LHCN-M2 (cell line): ENCODE measurements at regions not wholly inside any gene's neighbourhood (a gene's known extent, or its start where the extent isn't known, plus 50 kb on each side); places are given as distances from the start of the nearest gene placed in this dataset.

ENCODE experiments used
- DNase-seq: peaks from one replicate; pipeline ENCODE4 v3.0.0-alpha.2; 2012; ENCODE audit warnings: low read depth

DNA sequence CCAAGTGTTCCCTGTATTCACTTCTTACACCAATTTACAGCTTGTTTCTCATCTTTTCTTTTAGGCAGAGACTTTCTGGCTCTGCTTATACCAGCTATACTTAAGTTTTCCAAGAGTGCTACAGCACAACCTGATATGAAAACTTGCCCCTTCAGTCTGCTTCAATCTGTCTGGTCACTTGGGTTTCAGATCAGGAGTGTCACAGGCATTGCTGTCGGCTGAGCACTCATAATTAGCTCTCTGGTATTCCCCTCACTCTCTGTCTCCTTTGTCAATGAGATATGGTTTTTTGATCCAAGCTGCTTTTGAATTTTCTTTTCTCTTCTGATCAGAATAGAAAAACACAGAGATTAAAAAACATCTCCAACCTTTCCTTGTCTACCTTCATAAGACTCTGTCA is 194.9 kb upstream of the UMPS start:
- DNase-seq: no peak

DNA sequence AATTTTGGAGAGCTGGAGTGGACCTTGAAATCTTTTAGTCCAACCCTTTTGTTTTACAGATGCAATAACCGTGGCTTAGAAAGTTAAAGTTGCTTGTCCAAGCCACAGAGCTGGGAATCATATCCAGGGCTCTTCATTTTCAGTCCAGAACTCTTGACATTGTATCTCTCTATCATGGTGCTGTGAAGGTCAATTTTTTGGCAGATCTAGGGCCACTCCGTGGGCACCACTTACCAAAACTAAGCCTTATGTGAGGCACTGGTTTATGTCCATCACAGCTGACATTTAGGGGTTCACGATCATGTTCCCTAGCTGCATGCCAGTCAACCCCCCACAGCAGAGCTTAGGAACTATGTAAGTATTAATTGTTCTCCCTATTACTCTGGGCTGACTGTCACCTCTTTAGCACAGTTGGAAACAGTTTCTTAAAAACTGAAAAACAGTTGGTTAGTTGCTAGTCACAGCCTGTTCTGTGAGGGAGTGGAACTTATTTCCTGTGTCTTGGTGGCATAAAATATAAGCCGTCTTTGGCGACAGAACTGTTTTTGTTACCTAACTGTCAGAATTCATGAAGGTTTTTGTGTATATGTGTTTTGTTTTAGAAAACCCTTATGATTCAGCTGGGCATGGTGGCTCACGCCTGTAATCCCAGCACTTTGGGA is 189.6 kb upstream of the UMPS start:
- no peak for DNase-seq

DNA sequence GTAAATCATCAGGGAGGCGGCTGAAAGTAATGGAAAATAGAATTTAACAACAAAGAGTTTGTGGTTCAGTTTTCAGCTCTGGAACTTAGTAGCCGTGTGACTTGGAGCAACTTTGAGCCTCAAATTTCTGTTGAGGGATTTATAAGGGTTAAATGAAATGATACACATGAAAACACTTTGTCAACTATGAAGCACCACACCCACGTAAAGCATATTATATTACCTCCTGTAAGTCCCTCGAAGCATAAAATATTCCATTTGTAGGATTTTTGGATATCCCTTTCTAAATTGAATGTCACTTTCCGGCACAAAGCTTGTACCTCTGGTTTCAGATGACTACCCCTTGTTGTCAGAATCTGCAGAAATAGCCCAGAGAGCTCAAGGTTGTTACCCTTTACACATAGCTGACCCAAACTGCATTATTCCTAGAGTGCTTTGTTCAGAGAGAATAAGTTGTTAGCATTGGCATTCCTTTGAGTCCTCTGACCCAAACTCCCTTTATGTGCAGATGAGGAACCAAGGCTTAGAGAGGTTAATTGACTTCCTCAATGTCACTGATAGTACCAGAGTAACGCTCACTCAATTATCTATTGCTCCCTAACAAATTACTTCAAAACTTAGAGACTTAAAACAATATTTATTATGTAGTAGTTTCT is 187.9 kb upstream of the UMPS start:
- DNase-seq: no peak

DNA sequence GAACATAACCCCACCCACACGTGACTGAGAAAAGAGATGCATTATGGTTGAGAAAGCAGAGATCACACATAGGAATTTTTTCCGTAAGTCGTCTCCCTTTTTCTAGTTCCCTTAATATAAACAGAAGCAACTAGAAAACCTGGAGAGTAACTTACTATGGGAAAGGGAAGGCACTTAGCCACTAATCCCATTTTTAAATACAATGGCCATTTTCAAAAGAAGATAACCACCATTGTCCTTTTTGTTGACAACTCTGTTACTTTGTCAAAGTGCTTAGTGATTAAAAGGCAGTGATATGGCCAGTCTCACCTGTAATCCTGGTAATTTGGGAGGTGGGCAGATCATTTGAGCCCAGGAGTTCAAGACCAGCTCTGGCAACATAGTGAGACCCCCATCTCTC is 184.4 kb upstream of the UMPS start:
- DNase-seq: no peak

DNA sequence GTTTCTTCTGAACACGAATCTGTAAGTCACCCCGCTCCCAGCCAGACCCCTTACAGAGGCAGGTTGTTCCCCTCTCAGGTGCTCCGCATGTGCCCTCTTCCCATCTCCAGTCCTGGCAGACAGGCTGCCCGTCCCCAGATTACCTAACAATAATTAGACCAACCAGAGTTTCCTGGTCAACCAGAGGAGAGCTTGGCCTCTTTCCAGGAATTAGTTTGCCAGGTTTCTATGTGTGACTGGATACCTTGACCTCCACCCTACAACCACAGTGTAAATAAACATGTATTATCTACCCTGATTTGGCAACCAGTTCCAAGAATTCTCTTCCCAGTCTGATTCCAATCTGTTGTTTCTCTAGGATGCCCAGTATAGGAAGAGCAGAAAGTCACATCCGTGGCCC is 178.0 kb upstream of the UMPS start:
- no peak for DNase-seq

DNA sequence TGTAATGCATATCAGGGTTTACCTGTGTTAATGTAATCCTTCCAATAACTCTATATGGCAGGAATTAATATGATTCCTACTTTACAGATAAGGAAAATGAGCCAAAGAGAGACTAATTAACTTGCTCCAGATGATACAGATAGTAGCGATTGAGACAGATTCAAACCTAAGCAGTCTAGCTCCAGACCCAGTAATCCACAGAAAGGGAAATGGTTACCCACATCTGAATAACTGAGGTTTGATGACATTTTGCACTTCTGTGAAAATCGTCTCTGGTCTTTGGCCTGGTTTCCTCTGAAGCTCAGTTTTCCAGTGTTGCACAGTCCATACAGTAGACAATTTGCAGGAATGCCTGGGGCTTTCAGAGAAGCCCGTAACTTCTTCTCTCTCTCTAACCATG is 177.1 kb upstream of the UMPS start:
- DNase-seq: no peak

DNA sequence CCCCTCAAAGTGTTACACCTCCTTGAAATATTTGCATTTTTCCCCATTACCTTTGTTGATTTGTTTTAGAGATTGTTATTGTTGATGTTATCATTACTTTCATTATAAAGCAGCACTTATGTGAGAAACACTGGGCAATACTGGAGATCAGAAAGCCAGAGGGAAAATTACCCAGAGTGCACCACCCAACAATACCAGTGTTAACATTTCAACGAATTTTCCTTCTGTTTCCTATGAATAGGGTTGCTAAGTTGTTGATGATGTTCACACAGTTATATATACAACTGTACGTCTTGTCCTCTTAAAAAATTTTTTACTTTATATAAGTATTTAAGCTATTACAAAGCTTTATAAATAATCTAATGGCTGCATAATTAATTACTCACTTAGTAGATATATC is 173.6 kb upstream of the UMPS start:
- no peak for DNase-seq

DNA sequence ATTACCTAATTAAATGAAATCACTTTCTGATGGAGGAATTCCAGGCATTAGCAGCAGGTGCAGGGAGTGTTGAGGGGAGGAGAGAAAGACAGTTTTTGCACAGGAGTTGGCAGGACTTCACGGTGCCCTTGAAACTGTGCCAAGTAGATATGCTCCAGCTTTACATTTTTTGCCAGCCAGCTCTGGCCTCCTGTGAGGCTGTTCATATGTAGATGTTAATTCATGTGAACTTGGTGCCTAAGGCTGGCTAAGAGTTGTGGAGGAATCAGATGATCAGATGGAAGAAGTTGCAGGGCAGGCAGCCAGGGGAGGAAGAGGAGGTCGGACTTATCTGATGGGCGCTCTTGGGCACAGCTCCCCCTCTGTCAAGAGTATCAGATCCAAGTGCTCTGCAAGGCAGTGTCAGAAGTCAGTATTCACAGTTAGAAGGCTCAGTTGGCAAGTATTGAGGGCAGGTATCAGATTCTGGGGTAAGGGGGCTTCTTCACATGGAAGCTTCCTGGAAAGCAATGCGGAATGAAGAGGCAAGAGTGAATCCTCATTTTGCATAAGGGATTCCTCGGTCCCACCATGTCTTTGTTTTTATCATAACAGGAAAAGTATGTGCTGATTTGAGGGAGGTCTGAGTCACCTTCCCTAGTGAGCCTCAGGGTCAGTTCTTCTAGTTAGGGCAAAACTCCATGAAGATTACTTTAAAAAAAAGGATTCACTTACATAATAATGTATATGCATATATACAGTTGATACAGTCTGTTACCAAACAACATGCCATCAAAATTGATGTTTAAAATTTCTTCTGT is 172.6 kb upstream of the UMPS start:
- DNase-seq: peak; percentile 11

DNA sequence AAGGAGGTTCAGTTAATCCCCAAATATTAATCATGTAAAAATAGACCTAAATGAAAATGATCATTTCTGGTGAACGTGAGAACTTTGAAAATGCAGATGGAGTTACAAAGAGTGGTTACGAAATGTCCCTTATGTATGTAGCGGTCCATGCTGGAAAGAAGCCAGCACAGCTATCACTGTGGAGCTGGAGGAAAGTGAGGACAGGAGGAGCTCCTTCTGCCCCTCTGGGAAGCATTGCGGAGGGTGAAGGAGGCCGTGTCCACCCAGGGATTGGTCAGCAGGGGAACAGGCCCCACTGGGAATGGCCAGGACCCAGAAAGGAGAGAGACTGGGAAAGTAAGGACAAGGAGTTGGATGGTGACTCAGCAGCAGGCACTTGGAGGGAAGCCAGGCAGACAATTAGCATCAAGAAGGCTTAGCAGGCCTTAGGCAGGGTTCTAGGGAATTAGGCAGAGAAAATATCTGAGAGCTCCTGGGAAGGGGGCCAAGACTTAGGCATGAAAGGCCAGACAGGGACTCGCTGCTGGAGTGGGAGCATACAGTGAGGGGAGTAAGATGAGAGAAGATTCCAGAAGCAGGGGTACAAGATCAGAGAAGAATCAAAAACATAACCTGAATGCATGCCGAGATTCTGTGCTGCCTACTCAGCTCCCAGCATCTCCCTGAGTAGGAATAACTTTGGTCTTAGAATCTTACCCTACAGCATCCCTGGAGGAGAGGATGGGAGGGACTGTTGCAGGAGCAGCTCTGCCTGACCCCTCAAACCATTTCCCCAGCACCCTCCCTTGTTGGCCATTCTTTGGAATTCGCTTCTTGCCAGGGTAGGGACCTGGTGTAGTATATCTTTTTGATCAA is 171.0 kb upstream of the UMPS start:
- DNase-seq: peak; percentile 86

DNA sequence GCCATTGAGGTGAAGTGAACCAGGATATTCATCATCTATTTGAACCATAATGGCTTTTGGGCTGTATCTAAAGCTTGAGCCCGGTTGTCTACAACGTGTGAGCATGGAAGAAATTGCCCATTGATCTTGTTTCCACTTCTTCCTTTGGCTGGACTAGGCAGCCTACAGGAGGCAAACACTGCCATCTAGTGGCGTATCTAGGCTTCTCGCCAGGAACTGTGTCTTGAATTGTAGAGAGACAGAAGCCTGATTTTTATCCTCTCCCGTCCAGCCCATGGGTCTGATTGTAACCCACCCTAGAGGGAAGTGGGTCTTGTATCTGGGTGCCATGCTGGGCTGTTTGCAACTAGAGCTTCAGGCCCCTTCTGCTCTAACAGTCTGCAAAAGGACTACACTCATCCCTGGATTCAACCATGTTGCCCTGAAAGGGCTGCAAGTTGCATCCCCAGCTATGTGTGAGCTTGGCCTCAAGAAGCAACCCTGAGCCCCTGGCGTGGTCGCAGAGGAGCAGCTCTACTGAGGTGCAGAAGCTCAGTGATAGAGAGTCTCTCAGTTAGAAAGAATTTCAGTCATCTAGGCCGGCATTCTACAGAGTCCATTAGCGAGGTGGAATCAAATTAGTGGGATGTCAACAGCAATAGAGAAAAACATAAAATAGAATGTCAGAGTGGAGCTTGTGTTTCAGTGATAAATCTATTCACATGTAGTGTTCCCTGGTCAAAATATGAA is 170.2 kb upstream of the UMPS start:
- peak; percentile 72 for DNase-seq

DNA sequence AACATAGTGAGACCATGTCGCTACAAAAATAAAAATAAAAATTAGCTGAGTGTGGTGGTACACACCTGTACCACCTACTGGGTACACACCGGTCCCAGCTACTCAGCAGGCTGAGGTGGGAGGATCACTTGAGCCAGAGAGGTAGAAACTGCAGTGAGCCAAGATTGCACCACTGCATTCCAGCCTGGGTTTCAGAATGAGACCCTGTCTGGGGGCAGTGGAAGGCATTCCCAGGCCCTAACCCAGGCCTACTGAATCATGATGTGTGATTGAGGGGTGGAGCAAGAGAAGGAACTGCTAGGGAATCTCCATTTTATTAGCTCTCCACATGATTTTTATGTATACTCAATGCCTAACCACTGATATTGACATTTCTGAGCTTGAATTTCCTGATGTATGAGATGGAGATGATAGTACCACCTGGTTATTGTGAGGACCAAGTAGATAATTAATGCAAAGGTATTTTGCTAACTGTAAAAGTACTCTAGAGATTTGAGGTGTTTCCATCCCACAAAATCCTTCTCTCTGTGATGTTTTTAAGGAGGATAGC is 169.5 kb upstream of the UMPS start:
- DNase-seq: no peak

DNA sequence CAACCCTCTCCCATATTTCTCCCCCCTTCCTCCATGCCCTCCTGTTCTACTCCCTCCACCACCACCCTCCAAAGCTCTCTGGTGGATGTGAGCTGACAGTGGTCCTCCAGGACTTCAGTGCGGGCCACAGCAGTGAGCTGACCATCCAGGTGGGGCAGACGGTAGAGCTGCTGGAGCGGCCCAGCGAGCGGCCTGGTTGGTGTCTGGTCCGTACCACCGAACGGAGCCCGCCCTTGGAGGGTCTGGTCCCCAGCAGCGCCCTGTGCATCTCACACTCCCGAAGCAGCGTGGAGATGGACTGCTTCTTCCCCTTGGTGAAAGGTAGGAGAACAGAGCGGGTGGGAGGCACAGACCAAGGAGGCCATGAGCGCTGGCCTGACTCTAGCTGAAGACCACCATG is 167.5 kb upstream of the UMPS start:
- no peak for DNase-seq

DNA sequence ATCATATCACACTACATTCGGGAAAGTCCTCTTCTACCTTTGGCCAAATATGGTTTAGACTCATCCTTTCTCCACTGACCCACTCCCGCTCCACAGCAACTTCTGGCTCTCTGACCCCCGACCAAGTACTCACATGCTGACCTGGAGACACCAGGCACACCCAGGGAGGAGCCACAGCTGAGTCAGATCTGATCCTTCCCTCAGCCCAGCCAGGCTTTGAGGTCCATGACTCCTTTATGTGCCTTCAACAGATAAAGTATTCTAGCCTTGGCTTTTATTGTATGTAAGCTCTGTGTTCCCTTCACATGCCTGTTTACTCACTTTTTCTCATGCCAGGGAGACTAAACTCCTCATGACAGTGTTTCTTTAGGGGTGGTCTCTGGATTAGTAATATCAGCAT is 166.9 kb upstream of the UMPS start:
- DNase-seq: no peak

DNA sequence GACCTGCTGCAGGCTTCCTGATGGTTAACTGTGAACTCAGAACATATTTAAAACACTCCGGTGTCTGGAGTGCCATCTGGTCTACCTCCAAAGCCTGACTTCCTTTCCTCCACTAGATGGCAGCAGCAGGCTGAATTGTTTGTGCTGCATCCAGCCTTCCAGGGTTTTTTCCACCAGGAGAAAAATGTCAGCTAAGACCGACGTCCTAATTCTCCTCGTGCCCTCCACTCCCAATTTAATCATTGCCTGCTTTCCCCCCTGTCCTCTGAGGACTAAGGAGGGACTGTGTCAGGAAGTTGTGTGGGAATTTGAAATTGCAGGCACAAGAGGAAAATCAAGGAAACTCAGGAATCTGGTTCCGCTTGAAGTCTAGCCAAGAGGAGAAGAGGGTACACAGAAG is 165.2 kb upstream of the UMPS start:
- DNase-seq: peak; percentile 62

DNA sequence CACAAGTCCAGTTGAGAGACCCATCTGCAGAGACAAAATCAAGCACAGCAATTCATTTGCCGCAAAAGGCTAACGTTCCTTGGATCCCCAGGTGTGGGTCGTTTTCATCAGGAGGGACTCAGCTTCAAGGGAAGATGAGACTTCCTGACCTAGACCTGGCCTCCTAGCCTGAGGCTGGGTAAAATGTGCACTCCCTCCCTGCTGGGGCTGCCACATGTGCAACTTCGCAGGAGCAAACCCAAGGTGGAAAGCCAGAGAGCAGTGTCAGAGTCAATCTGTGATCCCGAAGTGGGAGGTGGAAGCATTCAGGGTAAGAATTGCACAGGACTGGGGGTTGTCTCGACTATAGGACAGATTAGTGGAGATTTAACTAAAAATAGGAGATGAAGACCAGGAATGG is 164.7 kb upstream of the UMPS start:
- DNase-seq: no peak

DNA sequence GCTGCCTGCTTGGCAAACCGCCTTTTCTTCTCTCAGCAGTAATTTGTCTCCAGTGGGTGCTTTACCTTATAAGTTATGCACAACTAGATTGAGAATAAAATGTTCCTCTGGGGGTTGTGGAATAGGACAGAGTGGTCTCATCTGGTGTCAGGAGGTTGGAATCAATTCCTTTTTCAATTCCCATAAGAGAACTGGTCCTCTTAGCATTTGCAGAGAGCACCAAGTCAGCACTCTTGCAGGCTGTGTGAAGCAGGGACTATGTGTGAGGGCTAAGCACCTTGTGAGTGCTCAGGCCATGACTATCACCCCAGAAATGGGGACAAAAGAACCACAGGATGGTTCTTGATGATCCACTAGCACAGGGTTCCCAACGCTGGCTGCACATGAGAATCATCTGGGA is 163.6 kb upstream of the UMPS start:
- DNase-seq: no peak

DNA sequence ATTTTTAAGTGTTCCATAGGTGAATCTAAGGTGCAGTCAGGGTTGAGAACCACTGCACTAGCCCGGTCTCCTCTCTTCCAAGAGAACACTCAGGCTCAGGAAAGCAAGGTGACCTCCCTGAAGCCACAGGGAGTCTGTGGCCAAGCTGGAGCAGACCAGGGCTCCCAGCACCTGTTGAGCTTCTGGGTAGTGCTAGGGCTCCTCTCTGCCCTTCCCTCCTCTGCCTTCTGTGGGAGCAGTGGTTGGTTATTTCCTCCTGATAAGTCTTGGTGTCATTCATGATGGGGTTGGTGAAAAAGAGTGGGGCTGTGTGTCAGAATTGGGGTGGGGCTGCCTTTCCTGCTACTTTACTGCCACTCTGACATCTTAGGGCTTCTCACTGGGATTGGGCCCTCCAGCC is 163.1 kb upstream of the UMPS start:
- no peak for DNase-seq

DNA sequence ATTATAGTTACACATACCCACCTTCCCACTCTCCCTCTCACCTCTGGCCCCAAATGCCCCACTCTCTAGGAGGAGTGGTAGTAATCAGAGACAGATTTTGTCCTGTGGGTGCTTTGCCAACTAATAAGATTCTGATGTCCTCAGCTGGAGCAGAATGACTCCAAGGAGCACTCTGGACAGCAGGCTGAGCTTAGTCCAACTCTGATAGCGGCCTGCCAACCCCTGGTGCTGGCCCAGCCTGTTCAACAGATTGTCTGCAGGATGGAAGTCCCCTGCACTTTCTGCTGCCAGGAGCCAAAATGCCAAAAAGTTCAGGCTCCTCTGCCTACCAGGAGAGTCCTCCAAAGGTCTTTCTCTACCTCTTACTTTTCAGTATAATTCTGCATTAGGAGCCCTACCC is 160.5 kb upstream of the UMPS start:
- DNase-seq: no peak

DNA sequence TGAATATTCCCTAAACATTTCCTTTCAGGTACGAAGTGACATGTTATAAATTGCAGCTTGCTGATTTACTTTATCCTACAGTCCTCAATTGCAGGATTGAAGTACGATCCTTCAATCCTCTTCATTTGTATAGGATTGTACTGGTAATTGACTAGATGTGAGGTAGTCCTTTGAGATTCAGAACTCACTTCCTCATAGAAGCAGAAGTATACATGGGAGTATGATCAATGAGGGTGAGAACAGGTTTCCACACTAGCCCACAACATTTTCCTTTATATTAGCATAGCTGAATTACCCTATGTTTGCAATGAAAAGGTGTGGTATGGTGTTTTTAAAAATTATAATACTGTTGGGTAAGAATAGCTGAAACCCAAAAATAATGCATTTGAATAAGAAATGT is 160.0 kb upstream of the UMPS start:
- DNase-seq: no peak

DNA sequence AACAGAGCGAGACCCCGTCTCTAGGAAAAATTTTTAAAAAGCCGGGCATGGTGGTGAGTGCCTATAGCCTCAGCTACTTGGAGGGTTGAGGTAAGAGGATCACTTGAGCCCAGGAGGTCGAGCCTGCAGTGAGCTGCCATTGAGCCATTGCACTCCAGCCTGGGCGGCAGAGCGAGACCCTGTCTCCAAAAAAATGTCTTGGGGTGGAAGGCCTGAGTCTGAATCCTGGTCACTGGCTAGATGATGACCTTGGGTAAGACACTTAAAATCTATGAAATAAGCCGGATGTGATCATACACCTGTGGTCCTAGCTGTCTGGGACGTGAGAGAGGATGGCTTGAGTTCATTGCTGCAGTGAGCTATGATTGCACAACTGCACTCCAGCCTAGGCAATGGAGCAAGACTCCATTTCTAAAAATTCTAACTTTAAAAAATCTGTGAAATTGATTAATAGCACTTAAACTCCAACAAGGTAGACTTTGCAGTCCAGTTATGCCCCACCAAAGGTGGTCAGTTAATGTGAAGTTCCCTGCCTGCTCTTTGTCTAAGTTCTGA is 157.3 kb upstream of the UMPS start:
- no peak for DNase-seq

DNA sequence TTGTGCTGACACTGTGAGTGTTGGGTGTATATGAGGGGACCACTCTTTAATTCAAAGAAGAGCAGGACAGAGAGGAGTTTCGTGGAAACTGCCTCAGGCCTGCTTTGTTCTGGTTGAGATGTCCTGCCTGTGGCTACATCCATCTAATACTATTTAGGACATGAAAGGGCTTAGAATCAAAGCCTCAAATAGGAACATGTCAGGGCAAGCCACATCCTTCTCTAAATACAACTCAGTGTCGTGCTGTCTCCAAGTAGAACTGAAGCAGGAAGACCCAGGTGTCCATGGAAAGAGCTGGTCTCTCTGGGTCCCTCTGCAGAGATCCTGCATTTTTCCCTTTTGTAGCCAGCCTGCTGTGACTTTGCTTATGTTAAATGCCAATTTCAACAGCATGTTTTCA is 156.2 kb upstream of the UMPS start:
- DNase-seq: no peak
